Esophagus squamous epithelium (tissue), 4 donors: ENCODE measurements at regions not wholly inside any gene's neighbourhood (a gene's known extent, or its start where the extent isn't known, plus 50 kb on each side); places are given as distances from the start of the nearest gene placed in this dataset.

ENCODE experiments used
- CTCF ChIP-seq, 6 experiments: fragments of 450-650 bp in 4 of 6; fragments of 200-600 bp in 2 of 6; sonication (generic) in 2 of 6; IDR thresholded peaks; one replicate each; pipeline ENCODE4 v1.5.1; 2016 to 2019; ENCODE audit warnings: antibody characterized with exemption in 6 of 6, mild to moderate bottlenecking in 4 of 6, moderate library complexity in 4 of 6
- POLR2A ChIP-seq, 4 donors: fragments of 450-650 bp; IDR thresholded peaks; one replicate each; pipeline ENCODE4 v1.6.1; 2017; ENCODE audit warnings: antibody characterized with exemption in 4 of 4, mild to moderate bottlenecking in 4 of 4, moderate library complexity in 3 of 4

- peak in 2 of 6 experiments; percentile 18 to 37 for TF ChIP-seq CTCF (IDR thresholded peaks at IDR 0.05)
- no peak for TF ChIP-seq POLR2A (IDR thresholded peaks at IDR 0.05)
These were observed 184.4 kb upstream of the IER5L start for GRCh38 chr9:129362287-129363000.
